Prostate gland (tissue), 2 donors: ENCODE measurements at regions not wholly inside any gene's neighbourhood (a gene's known extent, or its start where the extent isn't known, plus 50 kb on each side); places are given as distances from the start of the nearest gene placed in this dataset.

Experiments
- DNase-seq: peaks from one replicate; pipeline ENCODE4 v3.0.0-alpha.2; 2019; ENCODE audit warnings: low spot score
- H3K27ac ChIP-seq, 2 donors: fragments of 200-600 bp; sonication (generic); 2 replicates each; pipeline ENCODE4 v1.5.1; 2017 to 2019
- H3K27me3 ChIP-seq: fragments of 200-600 bp; sonication (generic); replicated peaks from 2 replicates; pipeline ENCODE4 v1.5.1; 2019; ENCODE audit not compliant: insufficient read depth
- H3K36me3 ChIP-seq, 2 donors: fragments of 200-600 bp; sonication (generic); 1 replicate in 1 of 2; 2 replicates in 1 of 2; pipeline versions ENCODE4 v1.5.1 to v1.8.1; 2017 to 2019
- H3K4me1 ChIP-seq: fragments of 200-600 bp; sonication (generic); replicated peaks from 2 replicates; pipeline ENCODE4 v1.5.1; 2019
- H3K4me3 ChIP-seq, 2 donors: fragments of 200-600 bp; sonication (generic); 2 replicates each; pipeline ENCODE4 v1.5.1; 2017 to 2019
- H3K9me3 ChIP-seq: fragments of 200-600 bp; sonication (generic); 2 replicates; pipeline ENCODE4 v1.5.1; 2017
- POLR2A ChIP-seq: fragments of 450-650 bp; IDR thresholded peaks from one replicate; pipeline ENCODE4 v1.6.1; 2016; ENCODE audit warnings: antibody characterized with exemption, mild to moderate bottlenecking
- POLR2AphosphoS5 ChIP-seq: sonication (generic); formaldehyde crosslinking; IDR thresholded peaks from one replicate; pipeline ENCODE4 v1.6.1; 2017; ENCODE audit warnings: antibody characterized with exemption
- WGBS: methylation state at CpG from one replicate; pipeline ENCODE4 v1.1.5; 2018; 5-methylcytosine and 5-hydroxymethylcytosine counted together
- intact Hi-C: fragments of 100-400 bp; cut with DNase I; formaldehyde crosslinking; loops from one replicate; pipeline ENCODE4 v1.14.2; 2022
- TF ChIP-seq, protein P1 (sequence below), 4 experiments: fragments of 200-600 bp in 2 of 4; fragments of 450-650 bp in 2 of 4; sonication (generic) in 2 of 4; IDR thresholded peaks; 1 replicate in 3 of 4; 2 replicates in 1 of 4; pipeline ENCODE4 v1.5.1; 2016 to 2019; ENCODE audit warnings: antibody characterized with exemption in 4 of 4, mild to moderate bottlenecking in 2 of 4, moderate library complexity in 2 of 4

DNA sequence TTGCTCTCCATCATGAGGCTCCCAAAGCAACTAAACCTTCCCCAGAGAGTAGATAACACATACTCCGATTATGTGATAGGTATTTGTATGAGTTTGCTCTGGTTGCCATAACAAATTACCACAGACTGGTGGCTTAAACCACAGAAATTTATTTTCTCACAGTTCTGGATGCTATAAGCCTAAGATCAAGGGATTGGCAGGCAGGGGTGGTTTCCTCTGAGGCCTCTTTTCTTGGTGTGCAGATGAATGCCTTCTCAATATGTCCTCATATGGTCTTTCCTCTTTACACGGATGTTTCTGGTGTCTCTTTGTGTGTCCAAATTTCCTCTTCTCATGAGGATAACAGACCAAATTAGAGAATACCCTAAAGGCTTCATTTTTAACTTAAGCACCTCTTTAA, 285.8 kb upstream of the GRIP1 start:
- WGBS, result 73% methylated on average over 2 of the region's 2 CpGs
- H3K27ac ChIP-seq, result no peak overlapping the region
- no peak overlapping the region for H3K4me3 ChIP-seq
- H3K27me3 ChIP-seq, result no peaks in the 10 kb centered on the region
- intact Hi-C loops, result no loop called here
- H3K9me3 ChIP-seq, result no peaks in the 10 kb centered on the region
- TF ChIP-seq POLR2AphosphoS5 (no peak), POLR2A (no peak)
- TF ChIP-seq, protein P1, sequence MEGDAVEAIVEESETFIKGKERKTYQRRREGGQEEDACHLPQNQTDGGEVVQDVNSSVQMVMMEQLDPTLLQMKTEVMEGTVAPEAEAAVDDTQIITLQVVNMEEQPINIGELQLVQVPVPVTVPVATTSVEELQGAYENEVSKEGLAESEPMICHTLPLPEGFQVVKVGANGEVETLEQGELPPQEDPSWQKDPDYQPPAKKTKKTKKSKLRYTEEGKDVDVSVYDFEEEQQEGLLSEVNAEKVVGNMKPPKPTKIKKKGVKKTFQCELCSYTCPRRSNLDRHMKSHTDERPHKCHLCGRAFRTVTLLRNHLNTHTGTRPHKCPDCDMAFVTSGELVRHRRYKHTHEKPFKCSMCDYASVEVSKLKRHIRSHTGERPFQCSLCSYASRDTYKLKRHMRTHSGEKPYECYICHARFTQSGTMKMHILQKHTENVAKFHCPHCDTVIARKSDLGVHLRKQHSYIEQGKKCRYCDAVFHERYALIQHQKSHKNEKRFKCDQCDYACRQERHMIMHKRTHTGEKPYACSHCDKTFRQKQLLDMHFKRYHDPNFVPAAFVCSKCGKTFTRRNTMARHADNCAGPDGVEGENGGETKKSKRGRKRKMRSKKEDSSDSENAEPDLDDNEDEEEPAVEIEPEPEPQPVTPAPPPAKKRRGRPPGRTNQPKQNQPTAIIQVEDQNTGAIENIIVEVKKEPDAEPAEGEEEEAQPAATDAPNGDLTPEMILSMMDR (IDR thresholded peaks at IDR 0.05), result no peak
- no peak for DNase-seq
- H3K4me1 ChIP-seq, result no peaks in the 10 kb centered on the region
- no peaks in the 10 kb centered on the region for H3K36me3 ChIP-seq

DNA sequence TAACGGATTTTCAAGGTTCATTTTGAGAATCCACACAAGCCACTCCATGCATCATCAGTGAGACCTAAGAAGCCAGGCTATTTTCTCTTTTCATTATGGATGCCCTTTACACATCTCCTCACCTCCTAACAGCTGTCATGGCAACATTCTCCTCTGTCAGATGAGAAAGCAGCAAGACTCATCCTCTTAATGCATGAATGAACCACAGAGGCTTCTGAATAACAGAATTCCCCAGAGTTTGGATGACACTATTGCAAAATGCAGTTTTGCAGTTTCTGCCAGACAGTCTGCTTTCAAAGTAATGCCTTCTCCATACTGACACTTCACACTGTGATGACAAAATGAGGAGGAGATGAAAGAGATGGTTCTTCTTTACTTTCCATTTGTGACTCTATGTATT, 286.7 kb upstream of the GRIP1 start:
- H3K36me3 ChIP-seq, result no peaks in the 10 kb centered on the region
- H3K9me3 ChIP-seq, result no peaks in the 10 kb centered on the region
- H3K4me3 ChIP-seq, result no peak overlapping the region
- TF ChIP-seq, protein P1 (IDR thresholded peaks at IDR 0.05), result no peak
- TF ChIP-seq POLR2AphosphoS5 (no peak), POLR2A (no peak)
- intact Hi-C loops, result no loop called here
- H3K27ac ChIP-seq, result no peak overlapping the region
- no peaks in the 10 kb centered on the region for H3K27me3 ChIP-seq
- no peaks in the 10 kb centered on the region for H3K4me1 ChIP-seq
- no peak for DNase-seq
- 97% methylated on average over 1 of the region's 1 CpG for WGBS

DNA sequence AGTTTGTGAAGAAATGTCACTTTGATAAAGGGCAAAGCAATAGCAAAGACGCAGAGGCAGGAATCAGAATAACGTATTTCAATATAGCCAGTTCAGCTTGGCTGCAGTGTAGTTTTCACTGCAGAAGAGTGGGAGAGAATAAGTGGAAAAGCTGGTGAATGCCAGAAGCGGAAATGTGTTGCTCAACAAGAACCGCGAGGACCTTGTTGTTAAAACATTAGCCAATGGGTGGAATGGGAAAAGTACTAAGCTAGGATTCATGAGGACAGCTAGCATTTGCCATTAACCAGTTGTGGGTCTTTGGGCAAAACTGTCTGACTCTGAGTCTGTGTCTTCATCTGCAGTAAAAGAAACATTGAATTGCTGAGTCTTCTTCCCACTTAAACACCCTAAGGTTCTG, 292.9 kb upstream of the GRIP1 start:
- H3K27me3 ChIP-seq, result no peaks in the 10 kb centered on the region
- TF ChIP-seq, protein P1 (IDR thresholded peaks at IDR 0.05), result no peak
- TF ChIP-seq POLR2AphosphoS5 (no peak), POLR2A (no peak)
- WGBS, result 83% methylated on average over 5 of the region's 5 CpGs
- no peaks in the 10 kb centered on the region for H3K9me3 ChIP-seq
- no peak for DNase-seq
- H3K36me3 ChIP-seq, result no peaks in the 10 kb centered on the region
- H3K27ac ChIP-seq, result no peak overlapping the region
- H3K4me1 ChIP-seq, result no peaks in the 10 kb centered on the region
- no peak overlapping the region for H3K4me3 ChIP-seq
- intact Hi-C loops, result no loop called here

DNA sequence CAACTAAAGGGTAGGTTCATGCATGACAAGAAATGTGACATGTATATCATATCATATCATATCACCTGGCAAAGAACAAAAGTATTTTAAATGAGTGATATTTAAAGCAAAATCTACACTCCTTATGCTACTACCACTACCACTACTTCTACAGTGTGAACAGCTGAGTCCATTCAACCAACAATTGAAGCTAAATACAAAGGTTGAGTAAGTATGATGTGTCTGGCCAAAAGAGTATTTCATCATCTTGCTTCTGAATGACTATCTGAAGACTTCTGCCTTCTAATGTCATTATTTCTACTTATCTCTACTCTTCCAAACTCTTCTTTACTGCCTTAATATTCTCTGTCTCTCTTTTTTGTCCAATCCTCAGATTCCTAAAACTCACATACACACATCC, 292.6 kb upstream of the CAND1 start:
- no peaks in the 10 kb centered on the region for H3K27me3 ChIP-seq
- H3K4me1 ChIP-seq, result no peaks in the 10 kb centered on the region
- no peak overlapping the region for H3K4me3 ChIP-seq
- TF ChIP-seq POLR2A, result no peak
- TF ChIP-seq, protein P1 (IDR thresholded peaks at IDR 0.05), result no peak
- no peak for TF ChIP-seq POLR2AphosphoS5
- H3K9me3 ChIP-seq, result no peaks in the 10 kb centered on the region
- DNase-seq, result no peak
- no peak overlapping the region for H3K27ac ChIP-seq
- intact Hi-C loops, result no loop called here
- H3K36me3 ChIP-seq, result no peaks in the 10 kb centered on the region

DNA sequence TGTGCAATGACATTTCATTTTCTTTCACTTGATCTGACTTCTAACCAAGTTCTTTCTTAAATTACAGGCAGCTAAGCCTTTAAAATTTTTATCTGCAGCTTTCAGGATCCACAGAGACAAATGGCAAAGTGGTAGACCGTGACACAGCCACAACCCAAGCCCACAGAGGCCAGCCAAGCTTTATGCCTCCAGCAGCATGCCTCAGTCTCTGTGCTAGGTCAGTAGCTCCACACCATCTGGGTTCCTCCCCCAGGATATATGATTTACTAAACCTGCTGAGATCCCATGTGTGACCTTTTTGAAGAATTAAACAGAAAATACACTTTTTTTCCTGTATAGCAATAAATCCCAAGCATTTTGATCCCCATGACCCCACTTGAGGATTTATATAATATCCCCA, 290.4 kb upstream of the CAND1 start:
- H3K27me3 ChIP-seq, result no peaks in the 10 kb centered on the region
- no peak for DNase-seq
- TF ChIP-seq POLR2AphosphoS5 (no peak), POLR2A (no peak)
- TF ChIP-seq, protein P1 (IDR thresholded peaks at IDR 0.05), result no peak
- intact Hi-C loops, result no loop called here
- H3K36me3 ChIP-seq, result no peaks in the 10 kb centered on the region
- no peak overlapping the region for H3K27ac ChIP-seq
- H3K4me1 ChIP-seq, result no peaks in the 10 kb centered on the region
- 44% methylated on average over 1 of the region's 1 CpG for WGBS
- H3K4me3 ChIP-seq, result no peak overlapping the region
- no peaks in the 10 kb centered on the region for H3K9me3 ChIP-seq
